Lung (tissue), 11 donors: ENCODE measurements at regions not wholly inside any gene's neighbourhood (a gene's known extent, or its start where the extent isn't known, plus 50 kb on each side); places are given as distances from the start of the nearest gene placed in this dataset.

Source experiments
- ATAC-seq: fragments of 200-7000 bp; cut with Tn5 transposase; one replicate; pipeline ENCODE4 v1.9.1; 2020; ENCODE audit warnings: moderate number of reproducible peaks; ENCODE audit not compliant: insufficient read depth, low FRiP score
- DNase-seq, 3 donors: peaks; one replicate each; pipeline ENCODE4 v3.0.0-alpha.2; 2013 to 2017
- H3K27ac ChIP-seq, 2 donors: one replicate each; pipeline ENCODE4 v1.5.1; 2013; ENCODE audit warnings: mild to moderate bottlenecking in 2 of 2, moderate library complexity in 2 of 2, control low read depth in 1 of 2, inconsistent platforms in 1 of 2, low read depth in 1 of 2, low read length in 1 of 2
- H3K27me3 ChIP-seq, 3 donors: one replicate each; pipeline ENCODE4 v1.5.1; 2013; ENCODE audit warnings: low read length in 2 of 3; ENCODE audit not compliant: control insufficient read depth in 3 of 3, insufficient read depth in 3 of 3
- H3K36me3 ChIP-seq, 4 donors: one replicate each; pipeline ENCODE4 v1.5.1; 2013; ENCODE audit warnings: low read length in 4 of 4, mild to moderate bottlenecking in 1 of 4, moderate library complexity in 1 of 4; ENCODE audit not compliant: control insufficient read depth in 4 of 4, insufficient read depth in 4 of 4
- H3K4me1 ChIP-seq, 5 donors: one replicate each; pipeline ENCODE4 v1.5.1; 2013; ENCODE audit warnings: low read length in 5 of 5, mild to moderate bottlenecking in 2 of 5, moderate library complexity in 1 of 5; ENCODE audit not compliant: control insufficient read depth in 5 of 5, insufficient read depth in 5 of 5
- H3K4me3 ChIP-seq: one replicate; pipeline ENCODE4 v1.5.1; 2013; ENCODE audit warnings: mild to moderate bottlenecking, control low read depth, moderate library complexity
- H3K9ac ChIP-seq, 2 donors: one replicate each; pipeline ENCODE4 v1.5.1; 2013; ENCODE audit warnings: low read length in 2 of 2, control low read depth in 1 of 2; ENCODE audit not compliant: insufficient read depth in 1 of 2
- H3K9me3 ChIP-seq, 4 donors: one replicate each; pipeline ENCODE4 v1.5.1; 2013; ENCODE audit warnings: low read length in 3 of 4, mild to moderate bottlenecking in 1 of 4, moderate library complexity in 1 of 4; ENCODE audit not compliant: control insufficient read depth in 4 of 4, insufficient read depth in 3 of 4
- WGBS, 2 donors: extraction: QIAGEN DNeasy Blood & Tissue Kit; methylation state at CpG; one replicate each; pipeline ENCODE4 v1.1.7; 2013; 5-methylcytosine and 5-hydroxymethylcytosine counted together
- TF ChIP-seq, protein P1 (sequence below): IDR thresholded peaks from 2 replicates; pipeline ENCODE4 v1.5.1; 2012; ENCODE audit warnings: mild to moderate bottlenecking; ENCODE audit errors: control extremely low read depth, extremely low read depth
- donor health status: control.
- donor health status: control.
- donor health status: Bipolar disorder and iron deficiency.
- donor health status: healthy.
- donor health status: DM: yes; HTN: yes; CAD: no.

DNA sequence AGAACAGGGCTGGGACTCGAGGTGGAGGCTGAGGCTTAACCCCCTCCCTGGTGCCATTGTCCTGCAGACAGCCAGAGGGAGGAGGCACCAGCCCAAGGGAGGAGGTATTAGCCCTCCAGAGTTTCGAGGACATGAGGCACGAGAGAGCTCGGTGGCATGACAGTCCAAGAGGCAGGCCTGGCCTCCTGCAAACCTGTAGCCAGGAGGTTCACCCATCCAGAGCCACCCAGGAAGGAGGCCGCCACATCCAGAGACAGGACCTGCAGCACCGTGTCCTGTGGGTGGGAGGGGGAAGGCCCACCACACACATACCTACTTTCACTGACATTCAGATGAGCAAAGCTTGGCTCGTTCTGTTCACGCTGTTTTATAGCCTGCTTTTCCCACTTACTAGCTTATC, 75.2 kb upstream of the ADAMTS2 start:
- peaks cover 0 to 7% (median 0%) of the 10 kb centered on the region in 4 donors for H3K9me3 ChIP-seq
- no peaks in the 10 kb centered on the region for H3K4me1 ChIP-seq
- DNase-seq (no peak), ATAC-seq (no peak)
- H3K27me3 ChIP-seq, result no peaks in the 10 kb centered on the region
- WGBS, 2 donors, result 73 to 79% methylated on average over 8 of the region's 8 CpGs
- H3K4me3 ChIP-seq, result no peak overlapping the region
- H3K27ac ChIP-seq, result no peak overlapping the region
- no peak overlapping the region for H3K9ac ChIP-seq
- H3K36me3 ChIP-seq, result no peaks in the 10 kb centered on the region
- TF ChIP-seq, protein P1, sequence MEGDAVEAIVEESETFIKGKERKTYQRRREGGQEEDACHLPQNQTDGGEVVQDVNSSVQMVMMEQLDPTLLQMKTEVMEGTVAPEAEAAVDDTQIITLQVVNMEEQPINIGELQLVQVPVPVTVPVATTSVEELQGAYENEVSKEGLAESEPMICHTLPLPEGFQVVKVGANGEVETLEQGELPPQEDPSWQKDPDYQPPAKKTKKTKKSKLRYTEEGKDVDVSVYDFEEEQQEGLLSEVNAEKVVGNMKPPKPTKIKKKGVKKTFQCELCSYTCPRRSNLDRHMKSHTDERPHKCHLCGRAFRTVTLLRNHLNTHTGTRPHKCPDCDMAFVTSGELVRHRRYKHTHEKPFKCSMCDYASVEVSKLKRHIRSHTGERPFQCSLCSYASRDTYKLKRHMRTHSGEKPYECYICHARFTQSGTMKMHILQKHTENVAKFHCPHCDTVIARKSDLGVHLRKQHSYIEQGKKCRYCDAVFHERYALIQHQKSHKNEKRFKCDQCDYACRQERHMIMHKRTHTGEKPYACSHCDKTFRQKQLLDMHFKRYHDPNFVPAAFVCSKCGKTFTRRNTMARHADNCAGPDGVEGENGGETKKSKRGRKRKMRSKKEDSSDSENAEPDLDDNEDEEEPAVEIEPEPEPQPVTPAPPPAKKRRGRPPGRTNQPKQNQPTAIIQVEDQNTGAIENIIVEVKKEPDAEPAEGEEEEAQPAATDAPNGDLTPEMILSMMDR, result no peak

DNA sequence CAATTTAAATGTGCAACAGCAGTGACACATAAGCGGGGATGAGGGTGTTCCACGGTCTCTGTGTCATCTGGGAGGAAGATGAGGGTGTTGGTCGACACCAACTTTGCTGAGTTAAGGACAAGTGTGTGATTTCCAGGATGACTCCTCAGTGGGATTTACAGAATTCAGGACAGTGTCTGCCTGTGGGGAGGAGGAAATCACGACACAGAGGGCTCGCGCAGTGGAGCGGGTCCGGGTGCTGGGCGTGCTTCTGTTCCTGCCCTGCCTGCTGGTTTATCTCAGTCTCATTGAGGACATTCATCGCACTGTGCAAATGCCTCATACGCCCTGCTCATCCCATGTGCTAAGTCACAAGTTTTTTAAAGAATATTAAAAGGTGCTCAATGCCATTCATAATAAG, 73.7 kb upstream of the ADAMTS2 start:
- TF ChIP-seq, protein P1, result no peak
- WGBS, 2 donors, result 75 to 84% methylated on average over 11 of the region's 11 CpGs
- H3K4me1 ChIP-seq, result no peaks in the 10 kb centered on the region

DNA sequence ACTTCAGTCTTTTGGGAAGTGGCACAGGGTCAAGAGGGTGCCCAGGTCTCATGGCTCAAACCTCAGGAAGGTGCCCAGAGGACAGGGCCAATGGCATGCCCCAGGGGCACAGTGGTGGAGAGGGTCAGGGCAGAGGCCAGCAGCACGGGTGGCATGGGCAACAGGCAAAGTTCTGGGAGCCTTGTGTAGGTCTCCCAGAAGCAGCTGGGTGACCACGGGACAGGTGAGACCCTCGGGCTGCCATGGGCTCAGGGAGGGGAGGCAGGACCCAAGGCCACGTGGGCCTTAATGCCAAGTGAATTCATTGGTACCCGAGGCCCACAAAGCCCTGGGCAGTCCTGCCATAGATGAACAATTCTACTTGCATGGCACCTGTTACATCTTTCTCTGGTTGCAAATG, 72.4 kb upstream of the ADAMTS2 start:
- WGBS, 2 donors, result 71 to 84% methylated on average over 5 of the region's 5 CpGs
- TF ChIP-seq, protein P1, result no peak
- Histone ChIP-seq H3K27ac (no peak overlapping the region), H3K9me3 (peaks cover 0 to 2% (median 0%) of the 10 kb centered on the region in 4 donors), H3K27me3 (no peaks in the 10 kb centered on the region), H3K4me1 (no peaks in the 10 kb centered on the region), H3K9ac (no peak overlapping the region), H3K4me3 (no peak overlapping the region), H3K36me3 (no peaks in the 10 kb centered on the region)
- ATAC-seq, result no peak
- DNase-seq, result no peak

More for the DNA sequence above, 73.7 kb upstream of the ADAMTS2 start:
- DNase-seq (no peak), ATAC-seq (no peak)
- H3K27ac ChIP-seq, result no peak overlapping the region
- H3K36me3 ChIP-seq, result no peaks in the 10 kb centered on the region
- no peak overlapping the region for H3K9ac ChIP-seq
- no peaks in the 10 kb centered on the region for H3K27me3 ChIP-seq
- peaks cover 0 to 7% (median 0%) of the 10 kb centered on the region in 4 donors for H3K9me3 ChIP-seq
- H3K4me3 ChIP-seq, result no peak overlapping the region

DNA sequence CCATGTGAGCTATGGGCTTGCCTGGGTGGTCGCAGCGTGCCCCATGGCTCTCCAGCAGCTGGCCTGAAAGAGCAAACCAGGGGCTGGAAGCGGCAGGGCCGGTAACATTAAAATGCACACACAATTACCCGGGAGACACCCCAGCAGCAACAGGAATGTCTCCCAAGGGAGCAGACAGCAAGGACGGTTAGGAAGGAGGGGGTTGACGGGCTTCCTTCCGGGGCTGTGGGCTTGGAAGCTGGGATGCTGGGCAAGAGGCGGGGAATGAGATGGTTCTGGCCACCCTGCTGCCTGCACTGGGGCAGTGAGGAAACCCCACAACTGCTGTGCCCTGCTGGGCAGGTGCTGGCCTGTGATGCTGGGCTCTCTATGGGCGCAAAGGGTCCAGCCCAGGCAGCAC, 71.8 kb upstream of the ADAMTS2 start:
- Histone ChIP-seq H3K36me3 (no peaks in the 10 kb centered on the region), H3K9ac (no peak overlapping the region), H3K27ac (no peak overlapping the region), H3K27me3 (no peaks in the 10 kb centered on the region), H3K4me1 (no peaks in the 10 kb centered on the region), H3K4me3 (no peak overlapping the region), H3K9me3 (peaks cover 0 to 2% (median 0%) of the 10 kb centered on the region in 4 donors)
- DNase-seq, result no peak
- 58 to 63% methylated on average over 10 of the region's 10 CpGs for WGBS, 2 donors
- ATAC-seq, result no peak
- TF ChIP-seq, protein P1, result no peak
